ACC112 (cell line): ENCODE measurements at regions not wholly inside any gene's neighbourhood (a gene's known extent, or its start where the extent isn't known, plus 50 kb on each side); places are given as distances from the start of the nearest gene placed in this dataset.
"Not testable (repeated sequence)": the region's sequence is repeated elsewhere in the genome, so short reads cannot be mapped to it uniquely, and the experiment has no call there.

Source experiments
- H2AFZ ChIP-seq: fragments of 200-600 bp; sonication (generic); one replicate; pipeline ENCODE4 v1.6.0; 2017; ENCODE audit warnings: antibody characterized with exemption, low read length; ENCODE audit not compliant: unreplicated experiment
- H3K27ac ChIP-seq: fragments of 200-600 bp; sonication (generic); 2 replicates; pipeline ENCODE4 v1.5.1; 2014; ENCODE audit warnings: low read depth, mild to moderate bottlenecking, antibody characterized with exemption, low read length, moderate library complexity
- H3K27me3 ChIP-seq: fragments of 200-600 bp; sonication (generic); 2 replicates; pipeline ENCODE4 v1.6.1; 2014; ENCODE audit warnings: mild to moderate bottlenecking, antibody characterized with exemption, low read length, moderate library complexity, mixed read lengths; ENCODE audit not compliant: insufficient read depth
- H3K36me3 ChIP-seq: fragments of 200-600 bp; sonication (generic); 2 replicates; pipeline ENCODE4 v1.6.1; 2016; ENCODE audit warnings: mild to moderate bottlenecking, antibody characterized with exemption, low read length, moderate library complexity, mixed read lengths; ENCODE audit not compliant: insufficient read depth
- H3K4me1 ChIP-seq: fragments of 200-600 bp; sonication (generic); one replicate; pipeline ENCODE4 v1.6.1; 2016; ENCODE audit warnings: low read length, mixed read lengths; ENCODE audit not compliant: insufficient read depth, unreplicated experiment, control insufficient read depth
- H3K4me3 ChIP-seq: fragments of 200-600 bp; sonication (generic); 2 replicates; pipeline ENCODE4 v1.5.1; 2014; ENCODE audit warnings: mild to moderate bottlenecking, low read depth, low read length
- H3K79me2 ChIP-seq: fragments of 200-600 bp; sonication (generic); one replicate; pipeline ENCODE4 v1.6.0; 2016; ENCODE audit warnings: low read length; ENCODE audit not compliant: control insufficient read depth, unreplicated experiment, insufficient read depth

GRCh38 chrX:121761845-121762244 lies 714.4 kb downstream of the GLUD2 start:
- Histone ChIP-seq H3K27ac (no peak overlapping the region), H2AFZ (no peak overlapping the region), H3K4me1 (no peaks in the 10 kb centered on the region), H3K79me2 (no peaks in the 10 kb centered on the region), H3K36me3 (no peaks in the 10 kb centered on the region), H3K27me3 (no peaks in the 10 kb centered on the region), H3K4me3 (no peak overlapping the region)

- Histone ChIP-seq H3K79me2 (no peaks in the 10 kb centered on the region), H2AFZ (no peak overlapping the region), H3K4me3 (no peak overlapping the region), H3K36me3 (no peaks in the 10 kb centered on the region), H3K27ac (no peak overlapping the region), H3K4me1 (no peaks in the 10 kb centered on the region), H3K27me3 (no peaks in the 10 kb centered on the region)
Measured at GRCh38 chrX:121763671-121764070, 716.3 kb downstream of the GLUD2 start.

GRCh38 chrX:121768210-121768609 lies 720.8 kb downstream of the GLUD2 start:
- H3K36me3 ChIP-seq, H3K27me3 ChIP-seq, H3K4me3 ChIP-seq, H3K79me2 ChIP-seq, H3K27ac ChIP-seq, H2AFZ ChIP-seq, H3K4me1 ChIP-seq: not testable (repeated sequence)

- Histone ChIP-seq H3K4me3 (no peak overlapping the region), H3K4me1 (no peaks in the 10 kb centered on the region), H3K27me3 (no peaks in the 10 kb centered on the region), H3K79me2 (no peaks in the 10 kb centered on the region), H3K27ac (no peak overlapping the region), H3K36me3 (no peaks in the 10 kb centered on the region), H2AFZ (no peak overlapping the region)
Measured at GRCh38 chrX:121781991-121782390, 734.6 kb downstream of the GLUD2 start.

GRCh38 chrX:121782544-121782943 lies 735.1 kb downstream of the GLUD2 start:
- no peaks in the 10 kb centered on the region for H3K79me2 ChIP-seq

GRCh38 chrX:121782976-121783375 lies 735.6 kb downstream of the GLUD2 start:
- H3K79me2 ChIP-seq: no peaks in the 10 kb centered on the region
- H3K27me3 ChIP-seq: no peaks in the 10 kb centered on the region
- H3K4me3 ChIP-seq: no peak overlapping the region
- H3K27ac ChIP-seq: no peak overlapping the region
- H2AFZ ChIP-seq: no peak overlapping the region
- H3K36me3 ChIP-seq: no peaks in the 10 kb centered on the region
- H3K4me1 ChIP-seq: no peaks in the 10 kb centered on the region

More at GRCh38 chrX:121782544-121782943, 735.1 kb downstream of the GLUD2 start:
- Histone ChIP-seq H2AFZ (no peak overlapping the region), H3K36me3 (no peaks in the 10 kb centered on the region), H3K27me3 (no peaks in the 10 kb centered on the region), H3K27ac (no peak overlapping the region), H3K4me3 (no peak overlapping the region), H3K4me1 (no peaks in the 10 kb centered on the region)

- Histone ChIP-seq H3K79me2 (no peaks in the 10 kb centered on the region), H3K27ac (no peak overlapping the region), H3K36me3 (no peaks in the 10 kb centered on the region)
Measured at GRCh38 chrX:121802881-121803412, 755.5 kb downstream of the GLUD2 start.

GRCh38 chrX:121823406-121823805 lies 776.0 kb downstream of the GLUD2 start:
- Histone ChIP-seq H3K27ac (no peak overlapping the region), H3K36me3 (no peaks in the 10 kb centered on the region), H3K4me1 (no peaks in the 10 kb centered on the region), H3K27me3 (no peaks in the 10 kb centered on the region), H3K79me2 (no peaks in the 10 kb centered on the region), H3K4me3 (no peak overlapping the region), H2AFZ (no peak overlapping the region)

More at GRCh38 chrX:121802881-121803412, 755.5 kb downstream of the GLUD2 start:
- no peaks in the 10 kb centered on the region for H3K27me3 ChIP-seq
- no peak overlapping the region for H3K4me3 ChIP-seq
- no peak overlapping the region for H2AFZ ChIP-seq
- no peaks in the 10 kb centered on the region for H3K4me1 ChIP-seq

GRCh38 chrX:121831601-121832000 lies 784.2 kb downstream of the GLUD2 start:
- Histone ChIP-seq H3K36me3 (no peaks in the 10 kb centered on the region), H2AFZ (no peak overlapping the region), H3K27me3 (no peaks in the 10 kb centered on the region), H3K4me3 (no peak overlapping the region), H3K79me2 (no peaks in the 10 kb centered on the region), H3K27ac (no peak overlapping the region), H3K4me1 (no peaks in the 10 kb centered on the region)

- Histone ChIP-seq H2AFZ (no peak overlapping the region), H3K27me3 (no peaks in the 10 kb centered on the region), H3K4me3 (no peak overlapping the region), H3K79me2 (no peaks in the 10 kb centered on the region), H3K4me1 (no peaks in the 10 kb centered on the region), H3K36me3 (no peaks in the 10 kb centered on the region), H3K27ac (no peak overlapping the region)
Measured at GRCh38 chrX:121832446-121832845, 785.0 kb downstream of the GLUD2 start.

- H3K27me3 ChIP-seq: no peaks in the 10 kb centered on the region
- no peaks in the 10 kb centered on the region for H3K4me1 ChIP-seq
- no peak overlapping the region for H3K4me3 ChIP-seq
- no peaks in the 10 kb centered on the region for H3K79me2 ChIP-seq
- H3K36me3 ChIP-seq: no peaks in the 10 kb centered on the region
- no peak overlapping the region for H2AFZ ChIP-seq
- no peak overlapping the region for H3K27ac ChIP-seq
Measured at GRCh38 chrX:121836000-121836399, 788.6 kb downstream of the GLUD2 start.
